ENCODE measurements at regions not wholly inside any gene's neighbourhood (a gene's known extent, or its start where the extent isn't known, plus 50 kb on each side); places are given as distances from the start of the nearest gene placed in this dataset.

GRCh38 chr3:62970648-62971047 is 95.4 kb upstream of the CADPS start:
- POLR2A ChIA-PET = no interaction called here
- Mint-ChIP-seq H3K9me3 (ENCODE audit: unreplicated experiment) (no peaks in the 10 kb centered on the region), H3K4me1 (ENCODE audit: insufficient read depth, unreplicated experiment) (no peaks in the 10 kb centered on the region), H3K27ac (ENCODE audit: low read depth, unreplicated experiment) (no peak overlapping the region), H3K36me3 (ENCODE audit: insufficient read depth, unreplicated experiment) (no peaks in the 10 kb centered on the region), H3K4me3 (ENCODE audit: unreplicated experiment) (no peak overlapping the region), H3K27me3 (ENCODE audit: insufficient read depth, unreplicated experiment) (peaks cover 87% of the 10 kb centered on the region)
- no peak for DNase-seq (ENCODE audit: unreplicated experiment)
- BruUV-seq (replicated peaks) = no TSS peak
- TF ChIP-seq CTCF (IDR thresholded peaks at IDR 0.05; ENCODE audit: unreplicated experiment) = no peak
- CTCF ChIA-PET = interaction anchor here (0.5 to 1.2 kb wide), 2 partner anchors 43 to 60 kb away, joined by 3 read pairs; no protein-coding TSS in a partner anchor
- intact Hi-C loops (cut with micrococcal nuclease) = no loop called here

- Mint-ChIP-seq H3K4me3 (ENCODE audit: unreplicated experiment) (no peak overlapping the region), H3K27ac (ENCODE audit: low read depth, unreplicated experiment) (no peak overlapping the region), H3K4me1 (ENCODE audit: insufficient read depth, unreplicated experiment) (no peaks in the 10 kb centered on the region), H3K9me3 (ENCODE audit: unreplicated experiment) (no peaks in the 10 kb centered on the region), H3K36me3 (ENCODE audit: insufficient read depth, unreplicated experiment) (no peaks in the 10 kb centered on the region), H3K27me3 (ENCODE audit: insufficient read depth, unreplicated experiment) (peaks cover 63% of the 10 kb centered on the region)
- no peak for DNase-seq (ENCODE audit: unreplicated experiment)
- CTCF ChIA-PET = interaction anchor here (0.6 kb wide), 1 partner anchor 99 kb away, joined by 3 read pairs; no protein-coding TSS in a partner anchor
- intact Hi-C loops (cut with micrococcal nuclease) = no loop called here
- no TSS peak for BruUV-seq (replicated peaks)
- TF ChIP-seq CTCF (IDR thresholded peaks at IDR 0.05; ENCODE audit: unreplicated experiment) = no peak
- POLR2A ChIA-PET = no interaction called here
These were observed 100.3 kb upstream of the CADPS start for GRCh38 chr3:62975566-62975965.

- Mint-ChIP-seq H3K4me1 (ENCODE audit: insufficient read depth, unreplicated experiment) (no peaks in the 10 kb centered on the region), H3K4me3 (ENCODE audit: unreplicated experiment) (no peak overlapping the region), H3K9me3 (ENCODE audit: unreplicated experiment) (no peaks in the 10 kb centered on the region), H3K27ac (ENCODE audit: low read depth, unreplicated experiment) (no peak overlapping the region), H3K36me3 (ENCODE audit: insufficient read depth, unreplicated experiment) (no peaks in the 10 kb centered on the region), H3K27me3 (ENCODE audit: insufficient read depth, unreplicated experiment) (peaks cover 73% of the 10 kb centered on the region)
- ChIA-PET POLR2A (no interaction called here), CTCF (interaction anchor here (0.5 kb wide), 1 partner anchor 830 kb away, joined by 3 read pairs; no protein-coding TSS in a partner anchor)
- no TSS peak for BruUV-seq (replicated peaks)
- DNase-seq (ENCODE audit: unreplicated experiment) = no peak
- intact Hi-C loops (cut with micrococcal nuclease) = no loop called here
- TF ChIP-seq CTCF (IDR thresholded peaks at IDR 0.05; ENCODE audit: unreplicated experiment) = no peak
These were observed 106.7 kb upstream of the CADPS start for GRCh38 chr3:62981962-62982361.

- no peak overlapping the region for H3K27ac Mint-ChIP-seq (ENCODE audit: low read depth, unreplicated experiment)
- POLR2A ChIA-PET = interaction anchor here (0.6 kb wide), 1 partner anchor 85 kb away, joined by 3 read pairs; no protein-coding TSS in a partner anchor
- H3K4me3 Mint-ChIP-seq (ENCODE audit: unreplicated experiment) = no peak overlapping the region
- no peaks in the 10 kb centered on the region for H3K4me1 Mint-ChIP-seq (ENCODE audit: insufficient read depth, unreplicated experiment)
- H3K36me3 Mint-ChIP-seq (ENCODE audit: insufficient read depth, unreplicated experiment) = no peaks in the 10 kb centered on the region
- CTCF ChIA-PET = no interaction called here
- no peak for TF ChIP-seq CTCF (IDR thresholded peaks at IDR 0.05; ENCODE audit: unreplicated experiment)
- no peak for DNase-seq (ENCODE audit: unreplicated experiment)
- H3K27me3 Mint-ChIP-seq (ENCODE audit: insufficient read depth, unreplicated experiment) = peaks cover 82% of the 10 kb centered on the region
- no peaks in the 10 kb centered on the region for H3K9me3 Mint-ChIP-seq (ENCODE audit: unreplicated experiment)
- BruUV-seq (replicated peaks) = no TSS peak
- intact Hi-C loops (cut with micrococcal nuclease) = no loop called here
These were observed 107.7 kb upstream of the CADPS start for GRCh38 chr3:62982795-62983455.
